ENCODE measurements at regions not wholly inside any gene's neighbourhood (a gene's known extent, or its start where the extent isn't known, plus 50 kb on each side); places are given as distances from the start of the nearest gene placed in this dataset.
A peak's percentile ranks its signal among the peaks of the same experiment; 100 is the strongest.

DNA sequence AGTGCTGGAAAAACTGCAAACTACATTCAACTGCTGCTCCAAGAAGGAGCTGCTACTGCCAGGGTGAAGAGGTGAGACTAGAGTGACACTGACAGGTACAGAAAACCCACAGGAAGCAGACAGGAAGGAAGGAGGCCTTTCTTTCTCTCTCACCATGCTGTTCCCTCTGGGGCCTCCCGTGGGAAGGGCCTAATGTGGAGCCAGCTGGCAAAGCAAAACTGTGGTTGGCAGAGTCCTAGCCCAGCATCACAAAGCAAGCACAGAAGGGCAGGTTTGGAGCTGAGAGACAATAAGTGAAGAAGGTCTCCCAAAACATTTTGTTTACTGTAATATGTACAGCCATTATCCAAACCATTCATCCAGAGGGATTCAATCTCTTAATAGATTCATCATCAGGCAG is 122.5 kb upstream of the MAX start:
- peak; percentile 51 to 76 for DNase-seq
- intact Hi-C loops (cut with DNase I; ENCODE audit: low total_unique reads) = no loop called here
- Histone ChIP-seq H3K4me3 (no peak overlapping the region), H3K9me3 (no peaks in the 10 kb centered on the region), H3K4me1 (peaks cover 41 to 64% (median 63%) of the 10 kb centered on the region in 4 donors), H3K36me3 (no peaks in the 10 kb centered on the region), H3K27ac (peak overlapping the region; percentile 69 to 91 (median 87)), H3K27me3 (no peaks in the 10 kb centered on the region)
- WGBS, 5 donors = 7 to 29% (median 14%) methylated on average over 1 of the region's 1 CpG
- no peak for TF ChIP-seq CTCF (IDR thresholded peaks at IDR 0.05)
- TF ChIP-seq POLR2AphosphoS5 (IDR thresholded peaks at IDR 0.05) = no peak
- TF ChIP-seq EP300 (IDR thresholded peaks at IDR 0.05) = no peak
- TF ChIP-seq POLR2A (IDR thresholded peaks at IDR 0.05) = no peak

GRCh38 chr14:65225299-65226159 is 123.2 kb upstream of the MAX start:
- H3K9me3 ChIP-seq = no peaks in the 10 kb centered on the region
- peak in 1 of 2 donors; percentile 37 for DNase-seq
- no peak overlapping the region for H3K4me3 ChIP-seq
- no peaks in the 10 kb centered on the region for H3K27me3 ChIP-seq
- WGBS, 5 donors = 66 to 74% (median 68%) methylated on average over 9 of the region's 9 CpGs
- H3K27ac ChIP-seq = peak overlapping the region; percentile 69 to 91 (median 87)
- peaks cover 48 to 71% (median 70%) of the 10 kb centered on the region in 4 donors for H3K4me1 ChIP-seq
- intact Hi-C loops (cut with DNase I; ENCODE audit: low total_unique reads) = no loop called here
- no peaks in the 10 kb centered on the region for H3K36me3 ChIP-seq
- TF ChIP-seq POLR2A (IDR thresholded peaks at IDR 0.05) = no peak
- no peak for TF ChIP-seq EP300 (IDR thresholded peaks at IDR 0.05)
- no peak for TF ChIP-seq POLR2AphosphoS5 (IDR thresholded peaks at IDR 0.05)
- no peak for TF ChIP-seq CTCF (IDR thresholded peaks at IDR 0.05)

GRCh38 chr14:65226824-65227604 is 124.7 kb upstream of the MAX start:
- intact Hi-C loops (cut with DNase I; ENCODE audit: low total_unique reads) = no loop called here

DNA sequence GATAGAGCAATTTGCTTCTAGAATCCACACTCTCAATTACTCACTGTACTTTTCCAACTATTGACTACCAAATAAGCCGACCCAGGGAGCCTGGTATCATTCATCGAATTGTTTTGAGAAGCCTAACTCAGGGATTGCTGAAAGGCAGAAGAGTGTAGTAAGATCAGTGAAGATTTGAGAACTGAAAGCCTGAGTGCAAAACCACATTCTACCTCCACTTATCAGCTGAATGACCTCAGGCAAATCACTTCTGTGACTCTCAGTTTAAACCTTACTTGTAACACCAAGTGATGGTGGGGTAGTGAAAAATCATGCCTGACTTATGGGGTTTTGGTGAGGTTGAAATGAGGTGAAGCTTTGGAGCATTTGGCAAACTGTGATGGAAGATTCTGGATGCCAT is 126.1 kb upstream of the MAX start:
- H3K36me3 ChIP-seq = no peaks in the 10 kb centered on the region
- no peaks in the 10 kb centered on the region for H3K27me3 ChIP-seq
- H3K27ac ChIP-seq = peak overlapping the region; percentile 86 to 91 (median 89)
- WGBS, 5 donors = 53 to 65% (median 60%) methylated on average over 2 of the region's 2 CpGs
- no peak for DNase-seq
- TF ChIP-seq POLR2AphosphoS5 (IDR thresholded peaks at IDR 0.05) (no peak), CTCF (IDR thresholded peaks at IDR 0.05) (no peak), POLR2A (IDR thresholded peaks at IDR 0.05) (no peak), EP300 (IDR thresholded peaks at IDR 0.05) (no peak)
- no peak overlapping the region for H3K4me3 ChIP-seq
- peaks cover 53 to 84% (median 69%) of the 10 kb centered on the region in 4 donors for H3K4me1 ChIP-seq
- intact Hi-C loops (cut with DNase I; ENCODE audit: low total_unique reads) = no loop called here
- no peaks in the 10 kb centered on the region for H3K9me3 ChIP-seq

More at GRCh38 chr14:65226824-65227604, 124.7 kb upstream of the MAX start:
- H3K36me3 ChIP-seq = no peaks in the 10 kb centered on the region
- peaks cover 53 to 85% (median 76%) of the 10 kb centered on the region in 4 donors for H3K4me1 ChIP-seq
- H3K27me3 ChIP-seq = no peaks in the 10 kb centered on the region
- peak overlapping the region; percentile 86 to 91 (median 89) for H3K27ac ChIP-seq
- DNase-seq = peak; percentile 79 to 91
- no peaks in the 10 kb centered on the region for H3K9me3 ChIP-seq
- WGBS, 5 donors = 28 to 66% (median 35%) methylated on average over 7 of the region's 7 CpGs
- no peak overlapping the region for H3K4me3 ChIP-seq
- TF ChIP-seq EP300 (IDR thresholded peaks at IDR 0.05) = no peak
- peak in 2 of 3 donors; percentile 67 to 74 for TF ChIP-seq POLR2AphosphoS5 (IDR thresholded peaks at IDR 0.05)
- no peak for TF ChIP-seq POLR2A (IDR thresholded peaks at IDR 0.05)
